ENCODE measurements at regions not wholly inside any gene's neighbourhood (a gene's known extent, or its start where the extent isn't known, plus 50 kb on each side); places are given as distances from the start of the nearest gene placed in this dataset.

DNA sequence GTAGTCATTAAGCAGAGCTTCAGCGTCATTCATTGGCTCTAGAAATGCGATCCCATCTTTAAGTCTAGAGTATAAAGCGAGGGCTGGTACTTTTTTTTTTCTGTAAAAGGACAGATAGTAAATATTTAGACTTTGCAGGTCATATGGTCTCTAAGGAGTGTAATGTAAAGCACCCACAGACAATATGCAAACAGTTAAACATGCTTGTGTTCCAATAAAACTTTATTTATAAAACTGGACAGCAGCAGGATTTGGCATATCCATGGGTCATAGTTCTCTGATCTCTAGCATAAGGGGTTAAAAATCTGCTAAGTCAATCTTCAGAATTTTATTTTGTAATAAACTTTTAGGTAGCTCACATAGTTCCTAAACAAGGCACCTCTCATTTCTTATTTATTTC, 226.8 kb upstream of the TBC1D5 start (continued):
- TF ChIP-seq BCL11A (IDR thresholded peaks at IDR 0.05; ENCODE audit: low read depth in 2 of 2, low read length in 2 of 2) (no peak), BRCA1 (IDR thresholded peaks at IDR 0.05; ENCODE audit: low read depth, low read length) (no peak)

Data from H1 (cell line).